ENCODE measurements at regions not wholly inside any gene's neighbourhood (a gene's known extent, or its start where the extent isn't known, plus 50 kb on each side); places are given as distances from the start of the nearest gene placed in this dataset.

- intact Hi-C loops (cut with DNase I) = no loop called here
- H3K9me3 ChIP-seq = no peaks in the 10 kb centered on the region
Measured at GRCh38 chr20:53760025-53760441, 166.4 kb upstream of the ZNF217 start.

GRCh38 chr20:53757472-53757913, 163.9 kb upstream of the ZNF217 start:
- intact Hi-C loops (cut with DNase I) = no loop called here
- Histone ChIP-seq H3K4me1 (peaks cover 1% of the 10 kb centered on the region), H3K9me3 (no peaks in the 10 kb centered on the region), H3K4me3 (no peak overlapping the region), H3K36me3 (replicated peaks in 1 of 2; ENCODE audit: insufficient read depth in 1 of 2, low read depth in 2 of 2) (no peaks in the 10 kb centered on the region), H3K27me3 (no peaks in the 10 kb centered on the region), H3K27ac (no peak overlapping the region)
- DNase-seq = no peak
- WGBS, 2 donors = 90 to 94% methylated on average over 14 to 18 of the region's 18 CpGs
- ATAC-seq = no peak
- TF ChIP-seq POLR2A (IDR thresholded peaks at IDR 0.05) = no peak
- TF ChIP-seq, protein P1, sequence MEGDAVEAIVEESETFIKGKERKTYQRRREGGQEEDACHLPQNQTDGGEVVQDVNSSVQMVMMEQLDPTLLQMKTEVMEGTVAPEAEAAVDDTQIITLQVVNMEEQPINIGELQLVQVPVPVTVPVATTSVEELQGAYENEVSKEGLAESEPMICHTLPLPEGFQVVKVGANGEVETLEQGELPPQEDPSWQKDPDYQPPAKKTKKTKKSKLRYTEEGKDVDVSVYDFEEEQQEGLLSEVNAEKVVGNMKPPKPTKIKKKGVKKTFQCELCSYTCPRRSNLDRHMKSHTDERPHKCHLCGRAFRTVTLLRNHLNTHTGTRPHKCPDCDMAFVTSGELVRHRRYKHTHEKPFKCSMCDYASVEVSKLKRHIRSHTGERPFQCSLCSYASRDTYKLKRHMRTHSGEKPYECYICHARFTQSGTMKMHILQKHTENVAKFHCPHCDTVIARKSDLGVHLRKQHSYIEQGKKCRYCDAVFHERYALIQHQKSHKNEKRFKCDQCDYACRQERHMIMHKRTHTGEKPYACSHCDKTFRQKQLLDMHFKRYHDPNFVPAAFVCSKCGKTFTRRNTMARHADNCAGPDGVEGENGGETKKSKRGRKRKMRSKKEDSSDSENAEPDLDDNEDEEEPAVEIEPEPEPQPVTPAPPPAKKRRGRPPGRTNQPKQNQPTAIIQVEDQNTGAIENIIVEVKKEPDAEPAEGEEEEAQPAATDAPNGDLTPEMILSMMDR (IDR thresholded peaks at IDR 0.05) = no peak

More at GRCh38 chr20:53760025-53760441, 166.4 kb upstream of the ZNF217 start:
- no peak for TF ChIP-seq POLR2A (IDR thresholded peaks at IDR 0.05)
- TF ChIP-seq, protein P1 (IDR thresholded peaks at IDR 0.05) = no peak
- Histone ChIP-seq H3K4me3 (no peak overlapping the region), H3K27ac (no peak overlapping the region), H3K27me3 (no peaks in the 10 kb centered on the region), H3K4me1 (peaks cover 11% of the 10 kb centered on the region), H3K36me3 (replicated peaks in 1 of 2; ENCODE audit: insufficient read depth in 1 of 2, low read depth in 2 of 2) (no peaks in the 10 kb centered on the region)
- ATAC-seq (no peak), DNase-seq (no peak)
- 75 to 77% methylated on average over 4 of the region's 4 CpGs for WGBS, 2 donors

GRCh38 chr20:53755733-53756531, 162.3 kb upstream of the ZNF217 start:
- no peak overlapping the region for H3K27ac ChIP-seq
- H3K4me3 ChIP-seq = no peak overlapping the region
- H3K9me3 ChIP-seq = no peaks in the 10 kb centered on the region
- WGBS, 2 donors = 83 to 86% methylated on average over 8 of the region's 8 CpGs
- no peaks in the 10 kb centered on the region for H3K36me3 ChIP-seq (replicated peaks in 1 of 2; ENCODE audit: insufficient read depth in 1 of 2, low read depth in 2 of 2)
- H3K27me3 ChIP-seq = no peaks in the 10 kb centered on the region
- TF ChIP-seq POLR2A (IDR thresholded peaks at IDR 0.05) = no peak
- TF ChIP-seq, protein P1 (IDR thresholded peaks at IDR 0.05) = no peak
- DNase-seq = no peak
- H3K4me1 ChIP-seq = peaks cover 16% of the 10 kb centered on the region
- intact Hi-C loops (cut with DNase I) = no loop called here
- ATAC-seq = no peak

DNA sequence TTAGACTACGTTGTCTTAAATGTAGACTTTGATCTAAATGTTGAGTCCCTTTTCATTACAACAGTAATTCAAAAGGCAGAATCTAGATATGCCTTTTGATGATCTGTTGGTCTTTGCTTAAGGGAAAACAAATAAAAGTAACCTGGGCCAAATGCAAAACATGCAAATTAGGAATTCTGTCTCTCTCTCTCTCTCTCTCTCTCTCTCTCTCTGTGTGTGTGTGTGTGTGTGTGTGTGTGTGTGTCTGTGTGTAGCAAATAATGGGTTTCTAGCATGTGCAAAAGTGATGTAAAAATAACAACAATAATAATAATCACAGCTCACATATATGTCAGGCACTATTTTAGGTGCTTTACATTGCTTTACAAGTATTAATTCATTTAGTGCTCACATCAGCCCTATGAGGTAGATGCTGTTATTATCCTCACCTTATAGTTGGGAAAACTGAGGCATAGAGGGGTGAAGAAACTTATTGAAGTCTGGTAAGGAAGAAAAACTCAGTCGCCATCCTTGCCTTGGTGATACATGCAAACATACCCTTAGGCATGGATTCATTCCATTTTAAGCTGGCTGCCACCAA, 160.3 kb upstream of the ZNF217 start:
- H3K27me3 ChIP-seq = no peaks in the 10 kb centered on the region
- ATAC-seq (no peak), DNase-seq (no peak)
- intact Hi-C loops (cut with DNase I) = no loop called here
- H3K4me1 ChIP-seq = peaks cover 16% of the 10 kb centered on the region
- H3K36me3 ChIP-seq (replicated peaks in 1 of 2; ENCODE audit: insufficient read depth in 1 of 2, low read depth in 2 of 2) = no peaks in the 10 kb centered on the region
- H3K4me3 ChIP-seq = no peak overlapping the region
- TF ChIP-seq POLR2A (IDR thresholded peaks at IDR 0.05) = no peak
- TF ChIP-seq, protein P1 (IDR thresholded peaks at IDR 0.05) = no peak
- no peaks in the 10 kb centered on the region for H3K9me3 ChIP-seq
- no peak overlapping the region for H3K27ac ChIP-seq
- WGBS, 2 donors = 62 to 79% methylated on average over 2 of the region's 2 CpGs

Measured in body of pancreas (tissue), 4 donors.